HL-60 (cell line): ENCODE measurements at regions not wholly inside any gene's neighbourhood (a gene's known extent, or its start where the extent isn't known, plus 50 kb on each side); places are given as distances from the start of the nearest gene placed in this dataset.

Source experiments
- DNase-seq, 2 experiments: peaks; one replicate each; pipeline ENCODE4 v3.0.0-alpha.2; 2010 to 2020; ENCODE audit warnings: low read depth in 1 of 2, low spot score in 1 of 2
- H3K27ac ChIP-seq: fragments of 250-450 bp; sonication (Bioruptor Pico); replicated peaks from 2 replicates; pipeline ENCODE4 v1.5.1; 2020; ENCODE audit warnings: mild to moderate bottlenecking, moderate library complexity
- H3K27me3 ChIP-seq: fragments of 250-450 bp; sonication (Bioruptor Pico); 2 replicates; pipeline ENCODE4 v1.5.1; 2021; ENCODE audit warnings: mild to moderate bottlenecking, moderate library complexity; ENCODE audit not compliant: insufficient read depth, poor library complexity, severe bottlenecking
- H3K4me3 ChIP-seq: replicated peaks from 2 replicates; pipeline ENCODE4 v1.5.1; 2011; ENCODE audit warnings: mild to moderate bottlenecking, control low read depth, low read length; ENCODE audit not compliant: insufficient read depth
- GABPA ChIP-seq: IDR thresholded peaks from 2 replicates; pipeline ENCODE4 v1.6.1; 2012; ENCODE audit warnings: low read depth
- POLR2AphosphoS5 ChIP-seq: IDR thresholded peaks from 2 replicates; pipeline ENCODE4 v1.6.1; 2012; ENCODE audit warnings: low read depth
- SPI1 ChIP-seq: IDR thresholded peaks from 2 replicates; pipeline ENCODE4 v1.6.1; 2012; ENCODE audit warnings: low read depth, mild to moderate bottlenecking, borderline replicate concordance
- TF ChIP-seq, protein P1 (sequence below): IDR thresholded peaks from 2 replicates; pipeline ENCODE4 v1.6.1; 2012; ENCODE audit warnings: low read depth; ENCODE audit not compliant: insufficient replicate concordance
- TF ChIP-seq, protein P2 (sequence below): IDR thresholded peaks from one replicate; pipeline ENCODE4 v1.5.1; 2011; ENCODE audit warnings: low read length, control low read depth, inconsistent platforms; ENCODE audit not compliant: insufficient read depth

DNA sequence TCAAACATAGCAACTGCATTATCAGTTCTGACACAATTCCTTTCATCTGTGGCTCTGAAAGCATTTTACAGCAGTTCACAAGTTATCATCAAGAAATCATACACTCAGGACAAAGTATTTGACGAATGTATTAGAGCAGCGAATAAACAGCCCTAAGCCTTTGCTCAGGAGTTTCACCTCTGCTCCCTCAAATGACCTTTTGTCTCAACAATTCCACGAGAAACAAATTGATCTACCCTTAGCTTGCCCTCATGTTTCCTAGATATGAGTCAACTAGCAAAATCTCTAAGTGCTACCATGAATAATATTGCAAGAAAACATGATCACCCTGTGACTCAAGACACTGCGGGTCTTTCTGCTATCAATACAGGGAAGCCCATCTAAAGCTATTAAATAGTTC lies 396.1 kb downstream of the EFNB2 start:
- Histone ChIP-seq H3K27me3 (no peaks in the 10 kb centered on the region), H3K27ac (no peak overlapping the region), H3K4me3 (no peak overlapping the region)
- no peak for DNase-seq
- TF ChIP-seq, protein P1, sequence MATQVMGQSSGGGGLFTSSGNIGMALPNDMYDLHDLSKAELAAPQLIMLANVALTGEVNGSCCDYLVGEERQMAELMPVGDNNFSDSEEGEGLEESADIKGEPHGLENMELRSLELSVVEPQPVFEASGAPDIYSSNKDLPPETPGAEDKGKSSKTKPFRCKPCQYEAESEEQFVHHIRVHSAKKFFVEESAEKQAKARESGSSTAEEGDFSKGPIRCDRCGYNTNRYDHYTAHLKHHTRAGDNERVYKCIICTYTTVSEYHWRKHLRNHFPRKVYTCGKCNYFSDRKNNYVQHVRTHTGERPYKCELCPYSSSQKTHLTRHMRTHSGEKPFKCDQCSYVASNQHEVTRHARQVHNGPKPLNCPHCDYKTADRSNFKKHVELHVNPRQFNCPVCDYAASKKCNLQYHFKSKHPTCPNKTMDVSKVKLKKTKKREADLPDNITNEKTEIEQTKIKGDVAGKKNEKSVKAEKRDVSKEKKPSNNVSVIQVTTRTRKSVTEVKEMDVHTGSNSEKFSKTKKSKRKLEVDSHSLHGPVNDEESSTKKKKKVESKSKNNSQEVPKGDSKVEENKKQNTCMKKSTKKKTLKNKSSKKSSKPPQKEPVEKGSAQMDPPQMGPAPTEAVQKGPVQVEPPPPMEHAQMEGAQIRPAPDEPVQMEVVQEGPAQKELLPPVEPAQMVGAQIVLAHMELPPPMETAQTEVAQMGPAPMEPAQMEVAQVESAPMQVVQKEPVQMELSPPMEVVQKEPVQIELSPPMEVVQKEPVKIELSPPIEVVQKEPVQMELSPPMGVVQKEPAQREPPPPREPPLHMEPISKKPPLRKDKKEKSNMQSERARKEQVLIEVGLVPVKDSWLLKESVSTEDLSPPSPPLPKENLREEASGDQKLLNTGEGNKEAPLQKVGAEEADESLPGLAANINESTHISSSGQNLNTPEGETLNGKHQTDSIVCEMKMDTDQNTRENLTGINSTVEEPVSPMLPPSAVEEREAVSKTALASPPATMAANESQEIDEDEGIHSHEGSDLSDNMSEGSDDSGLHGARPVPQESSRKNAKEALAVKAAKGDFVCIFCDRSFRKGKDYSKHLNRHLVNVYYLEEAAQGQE = no peak
- TF ChIP-seq POLR2AphosphoS5 (no peak), GABPA (no peak), SPI1 (no peak)
- TF ChIP-seq, protein P2, sequence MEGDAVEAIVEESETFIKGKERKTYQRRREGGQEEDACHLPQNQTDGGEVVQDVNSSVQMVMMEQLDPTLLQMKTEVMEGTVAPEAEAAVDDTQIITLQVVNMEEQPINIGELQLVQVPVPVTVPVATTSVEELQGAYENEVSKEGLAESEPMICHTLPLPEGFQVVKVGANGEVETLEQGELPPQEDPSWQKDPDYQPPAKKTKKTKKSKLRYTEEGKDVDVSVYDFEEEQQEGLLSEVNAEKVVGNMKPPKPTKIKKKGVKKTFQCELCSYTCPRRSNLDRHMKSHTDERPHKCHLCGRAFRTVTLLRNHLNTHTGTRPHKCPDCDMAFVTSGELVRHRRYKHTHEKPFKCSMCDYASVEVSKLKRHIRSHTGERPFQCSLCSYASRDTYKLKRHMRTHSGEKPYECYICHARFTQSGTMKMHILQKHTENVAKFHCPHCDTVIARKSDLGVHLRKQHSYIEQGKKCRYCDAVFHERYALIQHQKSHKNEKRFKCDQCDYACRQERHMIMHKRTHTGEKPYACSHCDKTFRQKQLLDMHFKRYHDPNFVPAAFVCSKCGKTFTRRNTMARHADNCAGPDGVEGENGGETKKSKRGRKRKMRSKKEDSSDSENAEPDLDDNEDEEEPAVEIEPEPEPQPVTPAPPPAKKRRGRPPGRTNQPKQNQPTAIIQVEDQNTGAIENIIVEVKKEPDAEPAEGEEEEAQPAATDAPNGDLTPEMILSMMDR = no peak

DNA sequence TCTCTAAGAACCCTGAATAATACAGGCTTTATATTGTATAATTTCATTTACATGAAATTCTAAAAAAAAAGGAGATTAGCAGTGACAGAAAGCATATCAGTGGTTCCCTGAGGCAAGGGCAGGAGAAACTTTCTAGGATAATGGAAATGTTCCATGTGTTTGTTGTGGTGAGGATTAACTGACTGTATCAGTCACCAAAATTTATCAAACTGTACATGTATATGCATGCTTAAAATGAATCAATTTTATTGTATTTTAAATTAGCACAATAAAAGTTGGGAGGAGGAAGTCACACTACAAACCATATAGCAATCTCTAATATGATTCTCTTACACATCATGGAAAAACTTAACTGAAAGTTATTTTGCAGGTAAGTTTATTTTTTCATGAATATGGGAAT lies 396.8 kb downstream of the EFNB2 start:
- Histone ChIP-seq H3K27ac (no peak overlapping the region), H3K27me3 (no peaks in the 10 kb centered on the region), H3K4me3 (no peak overlapping the region)
- DNase-seq = no peak
- TF ChIP-seq, protein P2 = no peak
- TF ChIP-seq GABPA = no peak
- TF ChIP-seq SPI1 = no peak
- TF ChIP-seq POLR2AphosphoS5 = no peak
- TF ChIP-seq, protein P1 = no peak

DNA sequence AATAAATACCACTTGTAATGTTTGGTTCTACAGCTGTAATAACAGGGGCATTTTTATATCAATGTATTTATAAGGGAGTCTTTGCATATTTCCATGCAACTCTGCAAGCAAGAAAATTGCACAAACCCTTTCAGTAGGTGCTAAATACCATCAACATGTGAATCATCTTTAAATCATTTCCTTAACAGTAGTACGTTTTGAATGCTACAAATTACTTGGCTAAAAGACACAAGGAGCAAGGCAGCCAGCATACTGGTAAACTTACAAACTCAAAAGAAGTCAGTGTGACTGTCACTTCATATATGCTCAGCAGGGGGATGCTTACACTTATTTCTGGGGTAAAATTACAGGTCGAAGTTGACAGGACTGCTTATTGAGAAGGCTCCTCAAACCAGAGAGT lies 402.4 kb downstream of the EFNB2 start:
- no peak for TF ChIP-seq SPI1
- no peak for TF ChIP-seq GABPA
- no peak for TF ChIP-seq POLR2AphosphoS5
- TF ChIP-seq, protein P1 = no peak
- TF ChIP-seq, protein P2 = no peak
- Histone ChIP-seq H3K4me3 (no peak overlapping the region), H3K27me3 (no peaks in the 10 kb centered on the region), H3K27ac (no peak overlapping the region)
- no peak for DNase-seq
